NCI-H2227 (cell line): ENCODE measurements at regions not wholly inside any gene's neighbourhood (a gene's known extent, or its start where the extent isn't known, plus 50 kb on each side); places are given as distances from the start of the nearest gene placed in this dataset.
"Not testable (repeated sequence)": the region's sequence is repeated elsewhere in the genome, so short reads cannot be mapped to it uniquely, and the experiment has no call there.

ENCODE experiments used
- DNase-seq: peaks from one replicate; lab custom pipeline; 2025; ENCODE audit not compliant: unreplicated experiment; lab: John Stamatoyannopoulos, UW

GRCh38 chr18:70414315-70414900, 125.6 kb downstream of the SOCS6 start:
- DNase-seq: no peak

- DNase-seq: no peak
Observed at GRCh38 chr18:70413455-70413854, 124.6 kb downstream of the SOCS6 start.

GRCh38 chr18:70411876-70412435, 123.1 kb downstream of the SOCS6 start:
- DNase-seq: no peak

GRCh38 chr18:70411307-70411706, 122.5 kb downstream of the SOCS6 start:
- DNase-seq: no peak

GRCh38 chr18:70405052-70405451, 116.2 kb downstream of the SOCS6 start:
- DNase-seq: no peak

GRCh38 chr18:70400476-70400875, 111.6 kb downstream of the SOCS6 start:
- no peak for DNase-seq

- DNase-seq: no peak
Observed at GRCh38 chr18:70398076-70398475, 109.2 kb downstream of the SOCS6 start.

- DNase-seq: no peak
Observed at GRCh38 chr18:70397259-70397925, 108.5 kb downstream of the SOCS6 start.

- DNase-seq: not testable (repeated sequence)
Observed at GRCh38 chr18:70395771-70396170, 106.9 kb downstream of the SOCS6 start.

GRCh38 chr18:70394672-70395071, 105.8 kb downstream of the SOCS6 start:
- DNase-seq: no peak

GRCh38 chr18:70390371-70391090, 101.7 kb downstream of the SOCS6 start:
- no peak for DNase-seq

- DNase-seq: not testable (repeated sequence)
Observed at GRCh38 chr18:70389036-70389435, 100.2 kb downstream of the SOCS6 start.

GRCh38 chr18:70387027-70387426, 98.2 kb downstream of the SOCS6 start:
- DNase-seq: peak; percentile 68

- no peak for DNase-seq
Observed at GRCh38 chr18:70386582-70386981, 97.7 kb downstream of the SOCS6 start.

- DNase-seq: no peak
Observed at GRCh38 chr18:70385474-70385873, 96.6 kb downstream of the SOCS6 start.

- no peak for DNase-seq
Observed at GRCh38 chr18:70384181-70384790, 95.4 kb downstream of the SOCS6 start.

- DNase-seq: no peak
Observed at GRCh38 chr18:70382992-70383717, 94.3 kb downstream of the SOCS6 start.

- peak; percentile 38 for DNase-seq
Observed at GRCh38 chr18:70382017-70382416, 93.2 kb downstream of the SOCS6 start.

- DNase-seq: peak; percentile 86
Observed at GRCh38 chr18:70380915-70381896, 92.4 kb downstream of the SOCS6 start.
